ENCODE measurements at regions not wholly inside any gene's neighbourhood (a gene's known extent, or its start where the extent isn't known, plus 50 kb on each side); places are given as distances from the start of the nearest gene placed in this dataset.

- ChIA-PET POLR2A (no interaction called here), CTCF (no interaction called here)
- H3K9ac ChIP-seq (replicated peaks; ENCODE audit: extremely low read depth, insufficient read depth, low read length) = no peak overlapping the region
- no peaks in the 10 kb centered on the region for H3K79me2 ChIP-seq (ENCODE audit: control insufficient read depth, insufficient read depth, low read length)
- no peaks in the 10 kb centered on the region for H3K9me3 ChIP-seq (replicated peaks; ENCODE audit: control insufficient read depth, insufficient read depth, low read length)
- TF ChIP-seq POLR2A (IDR thresholded peaks at IDR 0.05; ENCODE audit: low read depth, low read length) = no peak
- no peak for TF ChIP-seq CTCF (IDR thresholded peaks at IDR 0.05; ENCODE audit: extremely low read depth in 1 of 2, insufficient read depth in 1 of 2, low read depth in 1 of 2, low read length in 2 of 2)
- TF ChIP-seq POLR2AphosphoS5 (IDR thresholded peaks at IDR 0.05; ENCODE audit: insufficient read depth, low read depth, low read length) = no peak
- no peak for TF ChIP-seq JUN (IDR thresholded peaks at IDR 0.05; ENCODE audit: borderline replicate concordance, insufficient read depth, insufficient read length, low read depth)
- no peak for TF ChIP-seq GATA2 (IDR thresholded peaks at IDR 0.05; ENCODE audit: insufficient read depth, insufficient read length, low read depth, low read length)
- TF ChIP-seq MAX (IDR thresholded peaks at IDR 0.05; ENCODE audit: insufficient read depth, insufficient read length) = no peak
- TF ChIP-seq MYC (IDR thresholded peaks at IDR 0.05; ENCODE audit: low read depth, low read length) = no peak
- TF ChIP-seq EZH2 (IDR thresholded peaks at IDR 0.05; ENCODE audit: borderline replicate concordance, low read depth, low read length, severe bottlenecking) = no peak
- TF ChIP-seq FOS (IDR thresholded peaks at IDR 0.05; ENCODE audit: borderline replicate concordance, insufficient read depth, low read length) = no peak
- H3K4me1 ChIP-seq (ENCODE audit: control insufficient read depth, extremely low read depth, insufficient read depth, low read length) = no peaks in the 10 kb centered on the region
- dilution Hi-C loops (cut with MboI; ENCODE audit: extremely low pct_ligation_motif_present, low sequenced_read_pairs) (no loop called here), intact Hi-C loops (cut with micrococcal nuclease) (no loop called here)
- no peak overlapping the region for H3K27ac ChIP-seq (ENCODE audit: insufficient read depth, low read depth, low read length)
- no peak overlapping the region for H3K4me3 ChIP-seq (replicated peaks in 1 of 3; ENCODE audit: insufficient read depth in 1 of 3, low read depth in 1 of 3, low read length in 3 of 3)
- FAIRE-seq (no peak), DNase-seq (ENCODE audit: low read depth, low spot score) (no peak)
- no peaks in the 10 kb centered on the region for H3K36me3 ChIP-seq (ENCODE audit: control insufficient read depth in 2 of 2, extremely low read depth in 1 of 2, insufficient read depth in 2 of 2, low read length in 2 of 2)
- no peaks in the 10 kb centered on the region for H3K9me1 ChIP-seq (replicated peaks; ENCODE audit: control insufficient read depth, extremely low read depth, insufficient read depth, low read length)
- no peak overlapping the region for H2AFZ ChIP-seq (ENCODE audit: low read depth, low read length)
- BruUV-seq (replicated peaks) = no TSS peak
- H4K20me1 ChIP-seq (replicated peaks; ENCODE audit: control insufficient read depth, extremely low read depth, insufficient read depth, low read length) = no peaks in the 10 kb centered on the region
- H3K4me2 ChIP-seq (ENCODE audit: insufficient read depth, low read length) = no peak overlapping the region
- H3K27me3 ChIP-seq (ENCODE audit: control insufficient read depth in 2 of 2, insufficient read depth in 2 of 2, low read length in 2 of 2) = no peaks in the 10 kb centered on the region
These were observed 958.0 kb upstream of the CNTN5 start for GRCh38 chr11:98062714-98063113.

All from endothelial cell of umbilical vein (primary cell).